NOMO-1 (cell line): ENCODE measurements at regions not wholly inside any gene's neighbourhood (a gene's known extent, or its start where the extent isn't known, plus 50 kb on each side); places are given as distances from the start of the nearest gene placed in this dataset.

Experiments
- DNase-seq, 2 experiments: peaks; one replicate each; lab custom pipeline; 2025; ENCODE audit not compliant: unreplicated experiment in 2 of 2; lab: John Stamatoyannopoulos, UW

- no peak for DNase-seq
These were observed 142.2 kb upstream of the KCNG1 start for GRCh38 chr20:51165131-51165530.

- no peak for DNase-seq
These were observed 141.8 kb upstream of the KCNG1 start for GRCh38 chr20:51164731-51165130.

GRCh38 chr20:51163996-51164600 is 141.2 kb upstream of the KCNG1 start:
- no peak for DNase-seq

GRCh38 chr20:51162015-51162414 is 139.1 kb upstream of the KCNG1 start:
- peak in 1 of 2 experiments; percentile 7 for DNase-seq

- DNase-seq: no peak
These were observed 137.9 kb upstream of the KCNG1 start for GRCh38 chr20:51160821-51161220.

- no peak for DNase-seq
These were observed 137.1 kb upstream of the KCNG1 start for GRCh38 chr20:51159981-51160380.

- DNase-seq: no peak
These were observed 136.4 kb upstream of the KCNG1 start for GRCh38 chr20:51159303-51159702.

GRCh38 chr20:51158226-51158625 is 135.3 kb upstream of the KCNG1 start:
- no peak for DNase-seq

- DNase-seq: no peak
These were observed 133.4 kb upstream of the KCNG1 start for GRCh38 chr20:51156041-51156982.

- no peak for DNase-seq
These were observed 132.1 kb upstream of the KCNG1 start for GRCh38 chr20:51154708-51155690.

- no peak for DNase-seq
These were observed 131.2 kb upstream of the KCNG1 start for GRCh38 chr20:51153867-51154707.

GRCh38 chr20:51148941-51149340 is 126.0 kb upstream of the KCNG1 start:
- DNase-seq: no peak

GRCh38 chr20:51144476-51144875 is 121.6 kb upstream of the KCNG1 start:
- DNase-seq: no peak

GRCh38 chr20:51143652-51144051 is 120.7 kb upstream of the KCNG1 start:
- no peak for DNase-seq

GRCh38 chr20:51142448-51142847 is 119.5 kb upstream of the KCNG1 start:
- no peak for DNase-seq

- no peak for DNase-seq
These were observed 117.8 kb upstream of the KCNG1 start for GRCh38 chr20:51140671-51141070.

- no peak for DNase-seq
These were observed 117.0 kb upstream of the KCNG1 start for GRCh38 chr20:51139891-51140290.

- no peak for DNase-seq
These were observed 115.7 kb upstream of the KCNG1 start for GRCh38 chr20:51138576-51138975.

- no peak for DNase-seq
These were observed 114.6 kb upstream of the KCNG1 start for GRCh38 chr20:51137461-51137860.
